Right lobe of liver (tissue), 4 donors: ENCODE measurements at regions not wholly inside any gene's neighbourhood (a gene's known extent, or its start where the extent isn't known, plus 50 kb on each side); places are given as distances from the start of the nearest gene placed in this dataset.

Source experiments
- CTCF ChIP-seq, 4 donors: fragments of 200-600 bp in 3 of 4; fragments of 450-650 bp in 1 of 4; IDR thresholded peaks; one replicate each; pipeline versions ENCODE4 v1.5.1 to v1.8.0; 2016 to 2022; ENCODE audit warnings: antibody characterized with exemption in 4 of 4, mild to moderate bottlenecking in 2 of 4
- POLR2A ChIP-seq: fragments of 450-650 bp; IDR thresholded peaks from one replicate; pipeline ENCODE4 v1.6.1; 2017; ENCODE audit warnings: antibody characterized with exemption, mild to moderate bottlenecking
- donor health status: DM: no; HTN: no; CAD: no.
- donor health status: DM: no; HTN: no; CAD: no.
- donor health status: DM: no; HTN: yes; CAD: no.

DNA sequence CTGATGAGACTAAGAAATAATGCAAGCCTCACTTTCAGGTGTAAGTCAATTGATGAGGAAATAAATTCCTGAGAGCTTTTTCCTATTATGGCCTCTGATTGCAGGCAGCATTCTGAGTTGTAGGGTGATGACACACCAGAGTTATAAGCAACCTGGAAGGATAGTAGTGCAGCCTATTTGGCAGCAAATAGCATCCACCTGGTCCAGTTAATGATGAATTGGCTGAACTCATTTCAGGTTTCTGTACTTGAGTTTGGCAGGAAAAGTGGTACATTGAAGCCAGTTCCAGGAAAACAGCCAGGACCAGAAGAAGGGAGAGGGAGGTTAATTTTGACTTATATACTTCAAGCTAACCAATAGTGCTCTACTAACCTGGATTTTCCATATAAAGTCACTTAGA lies 316.8 kb downstream of the NAF1 start:
- TF ChIP-seq POLR2A: no peak
- no peak for TF ChIP-seq CTCF (IDR thresholded peaks at IDR 0.05)
